SW480 (cell line): ENCODE measurements at regions not wholly inside any gene's neighbourhood (a gene's known extent, or its start where the extent isn't known, plus 50 kb on each side); places are given as distances from the start of the nearest gene placed in this dataset.

ENCODE experiments used
- DNase-seq: peaks from one replicate; pipeline ENCODE4 v3.0.0-alpha.2; 2016; ENCODE audit warnings: low spot score

DNA sequence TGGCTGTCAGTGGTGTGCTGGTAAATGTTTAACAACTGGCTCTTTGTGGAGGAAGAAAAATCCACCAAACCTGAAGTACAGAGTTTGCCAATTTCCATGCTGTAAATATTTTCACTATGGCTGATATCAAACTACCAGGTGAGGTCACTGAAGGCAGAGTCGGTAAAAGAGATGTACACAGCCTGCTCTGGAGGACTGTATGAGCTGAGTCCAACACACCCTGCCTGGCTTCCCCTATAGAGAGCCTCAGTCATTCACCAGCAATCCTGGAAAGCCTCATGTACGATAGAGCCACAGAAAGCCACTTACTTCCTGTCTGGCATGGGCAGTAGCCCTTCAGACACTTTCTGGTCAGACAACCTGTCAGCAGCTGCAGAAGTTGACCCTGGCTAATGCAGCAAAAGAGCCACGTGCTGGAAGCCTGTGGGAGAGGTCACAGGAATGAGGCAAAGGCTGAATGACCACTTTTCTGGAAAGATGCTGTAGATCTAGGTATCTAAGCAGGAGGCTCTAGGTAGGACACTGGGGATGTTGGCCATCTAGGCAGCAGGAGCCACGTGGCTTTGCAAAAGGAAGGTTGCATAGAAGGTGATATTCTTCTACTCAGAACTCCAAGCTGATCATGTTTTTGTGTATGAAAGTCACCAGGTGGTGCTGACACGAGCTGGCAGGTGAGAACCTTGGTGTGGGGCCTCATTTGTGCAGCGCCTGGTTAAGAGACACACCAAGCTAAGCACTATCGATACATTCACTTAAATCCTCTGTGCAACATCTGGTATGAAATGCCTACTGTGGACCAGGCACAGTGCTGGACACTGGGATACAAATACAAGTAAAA lies 553.9 kb downstream of the VRK1 start:
- DNase-seq: peak; percentile 5

DNA sequence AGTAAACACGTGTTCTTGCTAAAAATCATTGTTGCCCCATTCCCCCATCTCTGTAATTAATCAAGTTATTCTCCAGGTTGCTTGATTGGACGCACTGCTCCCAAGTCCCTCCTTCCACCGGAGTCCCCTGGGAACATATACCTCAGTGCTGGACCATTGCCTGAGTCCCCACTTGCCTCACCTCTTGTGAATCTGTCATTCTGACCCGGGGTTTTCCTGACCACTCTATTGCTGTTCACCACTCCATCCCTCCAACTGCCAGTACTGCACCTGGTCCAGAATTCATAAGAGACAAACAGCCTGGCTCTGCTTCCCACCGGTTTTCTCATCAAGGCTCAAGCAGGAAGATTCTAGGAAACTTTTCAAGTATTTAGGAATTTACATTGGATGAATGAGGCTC lies 555.9 kb downstream of the VRK1 start:
- no peak for DNase-seq

DNA sequence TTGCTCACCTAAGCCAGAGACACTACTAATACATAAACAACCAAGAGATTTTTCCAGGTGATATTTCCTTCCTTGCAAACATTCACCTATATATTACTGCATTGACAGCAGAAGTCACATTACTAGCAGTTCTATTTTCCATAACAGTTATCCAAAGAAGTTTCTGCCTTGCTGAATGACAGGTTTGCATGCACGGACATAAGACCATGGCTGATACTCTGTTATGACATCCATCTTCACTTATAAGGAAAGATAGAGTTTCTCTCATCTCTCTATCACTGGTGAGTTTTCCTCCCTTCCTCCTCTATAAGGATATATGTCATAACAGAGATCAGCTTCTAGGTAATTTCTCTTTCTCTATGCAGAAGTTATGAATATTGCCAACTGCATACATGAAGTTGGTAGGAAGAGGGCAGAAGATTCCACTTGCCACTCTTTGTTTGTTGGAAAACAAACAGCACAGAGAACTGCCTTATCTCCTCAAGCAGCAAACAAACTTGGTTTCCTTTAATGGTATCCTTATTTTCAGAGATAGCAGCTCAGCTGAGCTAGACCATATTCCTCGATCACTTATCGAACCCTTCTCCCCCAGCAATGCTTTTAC lies 557.0 kb downstream of the VRK1 start:
- no peak for DNase-seq

DNA sequence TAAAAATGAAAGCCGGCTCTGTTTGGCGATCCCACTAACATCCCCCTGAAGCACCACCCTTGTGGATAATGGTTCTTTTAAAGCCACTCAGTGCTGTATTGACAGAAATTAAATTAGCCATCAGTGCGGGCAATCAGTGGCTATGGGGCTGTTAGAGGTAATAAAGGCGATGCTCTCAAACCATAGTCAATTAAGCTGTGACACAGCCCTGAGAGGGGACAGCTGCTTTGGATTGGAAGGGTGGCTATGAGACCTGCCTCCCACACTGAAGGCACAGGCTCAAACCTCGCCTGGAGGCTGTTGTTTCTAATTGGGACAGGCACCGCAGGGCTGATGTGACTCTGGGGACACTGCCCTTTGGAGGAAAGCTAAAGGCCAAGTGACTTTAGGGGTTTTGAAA lies 562.2 kb downstream of the VRK1 start:
- DNase-seq: no peak

DNA sequence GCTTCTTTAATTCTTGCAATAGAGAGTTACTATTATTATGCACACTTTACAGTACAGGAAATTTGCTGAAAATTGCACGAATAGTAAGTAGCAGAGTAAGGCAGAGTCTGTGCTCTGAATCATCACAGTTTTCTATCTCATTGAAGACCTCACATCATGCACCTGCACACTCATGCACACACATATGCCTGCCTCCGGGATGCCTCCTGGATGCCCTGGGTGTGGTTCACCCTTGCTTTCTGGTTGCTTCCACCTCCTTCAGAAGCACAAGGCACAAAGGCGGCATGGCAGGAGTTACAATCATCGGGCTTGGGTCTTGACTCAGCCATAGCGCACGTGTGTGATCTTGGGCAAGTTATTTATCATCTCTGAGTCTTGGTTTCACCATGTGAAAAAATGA lies 564.0 kb downstream of the VRK1 start:
- DNase-seq: no peak

DNA sequence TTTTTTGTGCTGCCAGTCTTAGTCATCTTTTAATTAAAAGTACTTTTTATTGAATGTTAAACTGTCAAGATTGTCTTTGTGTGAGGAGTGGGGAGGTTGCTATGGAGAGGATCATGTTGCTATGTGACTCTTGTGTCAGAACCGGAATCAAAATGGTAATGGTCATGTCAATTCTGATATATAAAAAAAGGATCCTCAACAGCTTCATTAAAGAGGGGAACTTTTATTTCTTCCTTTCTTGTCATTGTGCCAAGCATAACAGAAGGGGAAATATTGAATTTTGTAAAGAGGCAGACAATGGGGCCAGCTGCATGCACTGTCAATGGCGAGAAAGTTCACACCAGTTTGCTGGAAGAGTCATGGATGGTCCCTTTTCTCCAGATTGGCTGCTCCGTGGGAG lies 564.8 kb downstream of the VRK1 start:
- DNase-seq: no peak

DNA sequence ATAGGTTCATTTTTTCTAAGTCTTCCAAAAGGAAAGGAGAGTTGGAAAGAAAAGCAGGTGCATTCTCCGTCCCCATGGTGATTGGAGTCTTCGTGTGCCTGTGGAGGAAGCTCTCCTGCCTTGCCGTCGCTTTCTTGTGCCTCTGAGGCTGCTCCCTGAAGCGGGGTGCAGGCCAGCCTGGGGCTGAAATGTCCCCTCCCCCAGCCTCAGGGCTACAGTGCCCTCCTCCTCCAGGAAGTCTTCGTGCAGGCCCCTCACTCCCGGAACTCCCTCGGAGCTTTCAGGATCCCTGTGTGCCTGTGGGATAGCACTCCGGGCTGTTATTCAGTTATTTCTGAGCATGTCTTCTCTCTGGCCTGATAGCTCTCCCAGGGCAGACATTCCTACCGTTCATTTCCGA lies 569.2 kb downstream of the VRK1 start:
- no peak for DNase-seq

DNA sequence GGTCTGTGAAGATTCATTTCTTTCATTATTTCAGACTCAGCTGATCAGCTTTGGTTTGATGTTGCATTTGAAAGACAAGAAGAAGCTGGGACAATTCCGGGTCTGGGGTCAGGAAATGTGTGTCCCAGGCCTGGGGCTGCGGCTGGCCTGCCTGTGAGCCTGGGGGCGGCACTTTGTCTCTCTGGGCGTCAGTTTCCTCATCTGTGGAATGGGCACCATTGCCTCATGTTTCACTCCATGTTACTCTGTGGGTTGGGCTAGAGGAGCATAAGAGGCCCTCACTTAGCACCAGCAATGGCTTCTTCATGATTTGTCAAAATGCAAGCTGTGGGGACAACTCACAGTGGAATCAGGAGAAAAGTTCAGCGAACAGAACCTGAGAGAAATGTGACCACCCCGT lies 570.1 kb downstream of the VRK1 start:
- no peak for DNase-seq

DNA sequence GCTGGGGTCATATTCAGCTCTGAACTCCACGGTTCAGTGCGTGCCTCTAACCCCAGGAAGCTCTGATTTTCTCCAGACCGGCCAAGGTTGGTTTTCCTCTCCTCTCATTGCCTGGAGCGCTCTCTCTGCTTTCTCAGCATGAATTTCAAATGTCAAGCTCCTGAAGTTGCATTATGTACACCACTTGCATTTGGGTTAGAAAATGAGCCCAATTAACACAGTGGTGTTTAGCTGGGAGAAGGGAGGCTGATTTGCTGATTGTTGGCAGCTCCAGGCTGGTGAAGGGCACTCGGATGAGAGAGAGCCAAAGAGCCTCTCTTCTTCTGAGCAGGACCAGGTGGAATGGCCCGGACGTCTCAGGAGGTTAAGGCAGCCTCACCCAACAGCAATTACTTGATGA lies 570.9 kb downstream of the VRK1 start:
- no peak for DNase-seq

DNA sequence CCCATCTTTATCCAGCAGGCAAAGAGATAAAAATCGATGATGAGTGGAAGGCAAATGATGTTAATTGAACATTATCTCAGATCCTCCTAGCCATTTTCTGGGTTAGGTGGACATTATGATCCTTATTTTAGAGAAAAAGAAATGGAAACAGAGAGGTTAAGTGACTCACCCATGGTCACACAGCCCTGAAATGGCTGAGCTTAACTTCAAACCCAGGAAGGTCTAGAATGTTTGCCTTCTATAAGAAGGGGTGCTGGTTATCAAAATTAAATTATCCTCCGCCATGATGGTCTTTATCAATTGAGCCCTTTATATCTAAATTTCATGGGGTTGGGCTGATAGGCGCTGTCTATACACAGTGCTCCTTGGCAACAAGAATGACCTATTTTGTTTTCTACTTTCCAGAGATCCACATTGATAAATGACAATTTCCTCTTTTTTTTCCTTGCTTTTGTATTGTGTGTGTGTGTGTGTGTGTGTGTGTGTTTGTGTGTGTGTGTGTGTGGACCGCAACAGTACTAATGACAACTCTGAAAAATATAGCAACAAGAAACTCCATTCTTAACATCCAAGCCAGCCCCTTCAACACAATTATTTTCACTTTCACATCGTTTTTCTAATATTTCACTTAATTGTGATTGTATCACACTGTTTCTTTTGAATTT lies 571.9 kb downstream of the VRK1 start:
- DNase-seq: no peak

DNA sequence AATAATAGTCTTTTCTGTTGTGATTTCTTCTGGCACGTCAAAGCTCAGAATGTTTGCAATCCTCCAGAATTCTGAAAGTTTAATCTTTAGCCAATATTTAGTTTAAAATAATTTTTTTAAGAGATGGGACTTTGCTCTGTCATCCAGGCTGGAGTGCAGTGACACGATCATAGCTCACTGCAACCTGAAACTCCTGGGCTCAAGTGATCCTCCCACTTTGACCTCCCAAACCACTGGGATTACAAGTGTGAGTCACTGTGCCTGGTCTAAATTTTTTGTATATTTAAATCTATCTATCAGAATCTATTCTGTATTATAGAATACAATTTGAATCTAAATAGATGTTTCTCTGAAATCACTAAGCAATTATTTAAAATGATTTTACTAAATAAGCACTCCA lies 572.7 kb downstream of the VRK1 start:
- DNase-seq: peak; percentile 28

DNA sequence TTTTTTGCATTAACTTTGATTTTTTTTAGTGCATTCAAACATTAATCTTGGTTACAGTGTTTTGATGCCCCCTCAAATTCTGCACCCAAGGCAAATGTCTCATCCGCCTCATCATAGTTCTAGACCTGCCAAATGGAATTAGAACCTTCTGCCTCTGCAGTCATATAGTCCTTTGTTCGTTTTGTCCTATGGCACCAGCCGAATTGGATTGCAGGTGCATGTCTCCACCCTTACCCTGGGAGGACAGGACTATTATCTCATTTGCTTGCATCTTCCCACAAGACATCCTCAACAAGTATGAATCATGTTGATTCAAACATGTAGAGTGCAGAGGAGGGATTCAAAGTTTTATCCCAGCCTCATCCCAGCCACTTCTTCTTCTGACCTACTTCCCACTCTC lies 579.1 kb downstream of the VRK1 start:
- DNase-seq: no peak

DNA sequence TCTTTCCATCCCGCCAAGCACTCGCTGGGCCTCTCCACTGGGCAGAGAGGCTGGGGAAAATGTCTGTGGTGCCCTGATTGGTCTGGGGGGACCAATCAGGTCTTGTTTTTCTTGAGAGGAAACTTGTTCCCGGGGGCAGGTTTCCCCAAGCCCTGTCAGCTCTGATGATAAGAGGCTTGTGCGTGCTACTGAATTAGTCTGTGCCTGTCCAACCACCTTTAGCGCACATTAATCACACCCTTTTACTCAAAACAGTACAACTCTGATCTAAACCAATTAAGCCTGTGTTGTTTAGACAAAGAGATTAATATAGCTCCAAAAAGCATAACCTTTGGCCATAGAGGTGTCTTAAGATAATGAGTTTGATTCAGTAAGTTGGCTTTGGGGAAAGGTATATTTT lies 580.4 kb downstream of the VRK1 start:
- DNase-seq: no peak

DNA sequence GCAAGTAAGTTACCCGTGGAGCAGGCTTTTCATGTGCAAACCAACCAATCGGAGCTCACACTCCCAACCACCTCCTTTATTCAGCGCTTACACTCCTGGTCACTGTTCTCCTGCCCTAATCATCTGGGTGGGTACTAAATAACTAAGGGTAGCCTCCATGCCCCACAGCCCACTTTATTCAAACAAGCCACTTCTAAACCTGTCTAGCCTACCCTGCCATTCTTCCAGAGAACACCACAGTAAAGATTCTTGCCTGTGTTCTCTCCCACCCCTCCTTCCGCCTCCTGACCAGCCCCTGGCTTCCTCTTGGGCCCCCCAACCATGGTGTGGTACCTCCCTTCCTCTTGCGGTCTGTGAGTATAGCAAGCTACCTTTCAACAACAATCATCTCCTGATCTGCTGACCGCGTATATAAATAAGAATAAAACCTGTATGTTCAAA lies 581.9 kb downstream of the VRK1 start:
- no peak for DNase-seq

DNA sequence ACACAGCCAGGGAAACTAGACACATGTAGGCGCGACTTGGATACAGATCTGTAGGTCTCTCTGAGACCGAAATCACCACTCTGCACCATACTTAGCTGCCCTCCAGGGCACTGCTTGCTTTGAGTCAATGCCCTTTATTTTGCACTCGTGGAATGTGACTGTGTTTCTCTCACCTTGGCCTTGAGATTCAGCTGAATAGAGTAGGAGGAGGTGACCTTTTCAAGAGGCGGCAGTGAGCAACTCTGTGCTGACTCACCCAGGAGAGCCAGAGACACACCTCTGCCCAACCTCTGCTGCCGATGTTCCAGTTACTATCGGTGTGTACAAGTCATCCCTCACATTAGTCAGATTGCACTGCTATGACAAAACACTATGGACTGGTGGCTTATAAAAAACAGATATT lies 583.4 kb downstream of the VRK1 start:
- peak; percentile 70 for DNase-seq

DNA sequence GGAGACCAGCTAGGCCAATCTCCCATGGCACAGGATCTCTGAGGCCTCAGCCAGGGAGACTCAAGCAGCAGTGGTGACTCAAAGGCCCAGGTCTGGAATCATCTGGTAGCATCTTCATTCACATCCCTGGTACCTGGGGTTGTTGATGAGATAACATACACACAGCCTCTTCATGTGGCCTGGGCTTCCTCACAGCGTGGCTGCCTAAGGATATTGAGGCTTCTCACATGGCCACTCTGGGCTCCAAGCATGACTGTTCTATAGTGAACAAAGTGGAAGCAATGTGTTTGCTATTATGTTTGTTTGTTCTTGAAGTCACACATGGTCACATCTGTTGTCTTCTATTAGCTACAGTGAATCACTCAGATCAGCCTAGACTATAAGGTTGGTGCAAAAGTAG lies 584.1 kb downstream of the VRK1 start:
- no peak for DNase-seq

DNA sequence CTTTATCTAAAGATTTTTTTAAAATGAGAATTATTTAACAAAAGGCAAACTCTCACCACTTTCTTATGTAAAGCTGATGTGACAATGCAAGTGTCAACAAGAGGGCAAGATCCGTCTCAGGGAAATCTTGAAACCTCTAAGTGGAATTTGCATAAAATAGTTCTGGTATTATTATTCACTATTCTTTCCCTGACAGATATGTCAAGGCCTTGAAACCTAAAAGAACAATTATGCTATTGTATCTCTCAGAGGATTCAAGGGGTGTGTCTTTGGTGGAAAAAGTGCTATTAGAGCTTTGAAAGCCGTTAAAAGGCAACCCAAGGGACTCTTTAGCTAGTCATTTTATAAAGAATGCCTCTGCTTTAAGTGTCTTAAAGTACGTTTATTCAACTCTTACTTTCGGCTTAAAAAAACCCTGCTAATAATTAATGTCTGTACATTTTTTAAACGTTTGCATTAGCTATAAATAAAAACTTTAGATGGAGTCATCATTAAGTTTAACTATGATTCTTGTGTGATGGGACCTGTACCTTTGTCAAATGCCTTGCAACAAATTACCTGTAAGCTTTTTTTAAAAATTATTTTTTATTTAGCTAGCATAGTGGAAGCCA lies 585.5 kb downstream of the VRK1 start:
- DNase-seq: no peak

DNA sequence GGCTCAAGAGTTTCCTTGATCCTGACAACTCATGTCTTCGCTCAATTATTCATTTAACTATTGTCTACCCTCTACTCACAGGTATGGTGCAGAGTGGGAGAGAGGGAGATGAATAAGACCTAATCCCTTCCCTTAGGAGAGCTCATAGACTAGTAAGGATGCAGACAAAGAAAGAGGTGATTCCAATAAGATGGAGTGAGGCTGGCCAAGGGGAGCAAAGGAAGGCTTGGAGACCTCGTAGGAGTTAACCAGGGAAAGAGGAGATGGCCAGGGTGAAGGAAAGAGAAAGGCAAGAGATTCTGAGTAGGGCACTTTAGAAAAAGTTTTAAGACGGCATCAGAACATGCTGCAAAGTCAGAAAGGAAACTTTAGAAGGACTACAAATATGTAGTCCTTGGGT lies 588.5 kb downstream of the VRK1 start:
- no peak for DNase-seq

DNA sequence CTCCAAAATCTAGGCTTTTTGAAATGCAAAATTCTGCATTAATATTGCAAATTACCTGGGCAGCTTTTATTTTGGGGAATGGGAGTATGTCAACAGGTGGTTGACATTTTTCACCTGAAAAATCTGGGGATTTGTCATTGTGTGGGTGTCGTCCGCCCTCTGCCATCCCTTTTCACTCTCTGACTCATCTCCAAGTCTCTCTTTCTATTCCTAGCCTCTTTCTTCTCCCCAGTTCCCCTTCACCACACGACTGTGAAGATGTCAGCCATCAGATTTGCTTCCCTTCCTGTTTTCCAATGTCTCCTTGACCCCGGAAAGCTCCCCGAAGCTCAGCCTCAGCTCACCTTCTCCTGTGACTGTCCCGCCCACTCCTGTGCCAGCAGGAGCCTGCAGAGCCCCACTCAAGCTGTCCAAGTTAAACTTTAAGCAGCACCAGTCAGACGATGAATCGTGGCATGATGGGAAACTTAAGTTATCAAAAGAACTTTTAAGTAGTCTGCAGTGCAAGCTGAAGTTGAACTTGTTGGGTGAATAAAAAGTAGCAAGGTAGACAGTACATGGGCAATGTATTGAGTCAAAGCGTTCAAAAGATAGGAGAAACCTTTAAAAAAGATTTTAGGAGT lies 590.2 kb downstream of the VRK1 start:
- DNase-seq: no peak

DNA sequence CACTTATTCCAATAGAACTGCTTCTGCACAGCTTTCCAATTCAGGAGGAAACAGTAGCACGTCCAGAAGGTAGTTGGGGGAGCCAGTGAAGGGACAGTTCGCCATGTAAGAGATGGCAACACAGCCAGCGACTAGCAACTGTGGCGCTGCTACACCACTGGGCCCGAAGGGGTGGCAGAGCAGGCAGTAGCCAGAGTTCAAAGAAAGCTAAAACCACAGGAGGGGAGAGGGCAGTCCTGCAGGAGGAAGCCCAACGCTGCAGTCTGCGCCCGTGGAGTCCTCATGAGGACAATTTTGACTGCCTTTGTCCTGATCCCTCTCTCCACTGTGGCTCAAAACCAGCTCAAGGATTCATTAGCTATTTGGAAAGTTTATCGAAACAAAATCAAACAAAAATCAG lies 591.2 kb downstream of the VRK1 start:
- no peak for DNase-seq

DNA sequence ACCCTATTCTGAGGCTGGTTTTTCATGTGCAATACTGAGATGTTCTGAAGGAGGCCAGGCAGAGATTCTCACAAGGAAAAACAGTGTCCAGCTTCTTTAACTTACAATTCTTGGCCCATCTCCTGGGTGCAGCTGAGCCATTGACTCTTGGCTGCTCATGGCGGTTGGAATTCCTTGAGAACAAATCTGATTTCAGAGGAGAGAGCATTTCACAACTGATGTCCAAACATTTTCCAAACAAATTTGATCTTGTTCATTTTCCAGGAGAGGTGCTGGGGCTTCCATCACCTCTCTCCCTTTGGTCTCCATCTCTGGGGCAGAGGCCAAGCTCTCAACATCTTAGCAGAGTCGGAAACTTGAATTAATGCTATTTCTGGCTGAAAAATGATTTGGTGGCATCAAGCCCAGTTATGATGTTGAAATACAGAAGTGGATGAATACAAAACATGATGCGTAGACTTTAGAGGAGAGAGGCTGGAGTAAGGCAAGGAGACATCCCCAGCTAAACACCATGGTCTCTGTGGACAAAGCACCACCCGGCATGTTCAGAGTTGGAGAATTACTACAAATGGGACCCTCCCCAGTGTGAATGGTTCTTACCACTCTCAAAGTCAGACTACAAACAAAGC lies 593.0 kb downstream of the VRK1 start:
- DNase-seq: no peak

DNA sequence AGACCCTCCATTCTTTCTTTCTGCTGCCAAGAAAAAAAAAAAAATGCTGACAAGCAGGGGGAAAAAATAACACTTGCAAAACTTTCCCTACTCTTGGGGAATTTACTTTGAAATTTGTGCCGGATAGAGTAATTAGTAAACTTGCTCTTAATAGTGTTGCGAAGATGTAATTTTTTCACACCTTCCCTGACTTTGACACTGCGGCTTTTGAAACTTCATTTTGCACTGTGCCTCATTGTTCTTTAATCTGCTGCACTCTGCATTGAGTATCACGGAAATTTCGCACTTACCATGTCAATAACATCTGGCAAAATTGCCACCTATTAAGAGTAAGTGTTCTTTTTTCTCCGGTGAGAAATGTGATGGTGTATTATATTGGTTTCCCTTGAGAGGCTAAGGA lies 596.1 kb downstream of the VRK1 start:
- DNase-seq: no peak
